K562 (cell line): ENCODE measurements at regions not wholly inside any gene's neighbourhood (a gene's known extent, or its start where the extent isn't known, plus 50 kb on each side); places are given as distances from the start of the nearest gene placed in this dataset.

Experiments
- ATAC-seq: fragments of 200-7000 bp; cut with Tn5 transposase; 3 replicates; pipeline ENCODE4 v1.9.1; 2020; ENCODE audit warnings: moderate library complexity
- BruUV-seq: library from RNA; stranded (reverse); fragments of 400-500 nt; replicated peaks from 2 replicates; lab custom pipeline; 2021; lab: Mats Ljungman, UMichigan
- CTCF ChIA-PET: fragments of 300-600 bp; formaldehyde crosslinking; extraction: SDS; loops from one replicate; lab custom pipeline; 2021; ENCODE audit warnings: low intra/inter-chr PET ratio; lab: Yijun Ruan, JAX
- POLR2A ChIA-PET: fragments of 300-600, 350-650 bp; sonication (Branson Sonifier 250); formaldehyde crosslinking; extraction: SDS; loops from one replicate; lab custom pipeline; 2021; ENCODE audit warnings: antibody characterized with exemption, inconsistent platforms; lab: Yijun Ruan, JAX
- DNase-seq, 4 experiments: peaks; one replicate each; pipeline versions ENCODE4 v3.0.0 to v3.0.0-alpha.2; 2011 to 2018; ENCODE audit warnings: low spot score in 3 of 4, mixed read lengths in 3 of 4; ENCODE audit errors: extremely low read depth in 1 of 4
- FAIRE-seq: peaks from 2 replicates; lab custom pipeline; 2011; peaks lifted over from hg19 to GRCh38; lab: Jason Lieb, UNC
- H2AFZ ChIP-seq: 2 replicates; pipeline ENCODE4 v1.6.0; 2011; ENCODE audit warnings: low read depth, low read length, control low read depth, inconsistent platforms
- H3K27ac ChIP-seq: fragments of 200-600 bp; 3 replicates; pipeline ENCODE4 v1.8.0; 2011; ENCODE audit warnings: low read depth, mild to moderate bottlenecking, control low read depth, inconsistent platforms, low read length, moderate library complexity, mixed read lengths; ENCODE audit errors: extremely low read depth
- H3K27me3 ChIP-seq, 2 experiments: fragments of 300-600 bp in 1 of 2; 2 replicates in 1 of 2; 3 replicates in 1 of 2; pipeline versions ENCODE4 v1.6.0 to v1.8.0; 2011; ENCODE audit warnings: inconsistent platforms in 2 of 2, low read length in 2 of 2, mild to moderate bottlenecking in 1 of 2, mixed read lengths in 1 of 2, moderate library complexity in 1 of 2; ENCODE audit not compliant: control insufficient read depth in 2 of 2, insufficient read depth in 2 of 2
- H3K36me3 ChIP-seq: fragments of 300-600 bp; 3 replicates; pipeline ENCODE4 v1.8.0; 2011; ENCODE audit warnings: mild to moderate bottlenecking, low read length, inconsistent platforms; ENCODE audit not compliant: control insufficient read depth, insufficient read depth
- H3K4me1 ChIP-seq, 2 experiments: fragments of 200-600 bp in 1 of 2; replicated peaks in 1 of 2; 2 replicates in 1 of 2; 3 replicates in 1 of 2; pipeline versions ENCODE4 v1.5.1 to v1.8.0; 2011; ENCODE audit warnings: inconsistent platforms in 2 of 2, low read length in 2 of 2, mild to moderate bottlenecking in 1 of 2, mixed read lengths in 1 of 2, moderate library complexity in 1 of 2; ENCODE audit not compliant: control insufficient read depth in 2 of 2, insufficient read depth in 2 of 2
- H3K4me2 ChIP-seq: 2 replicates; pipeline ENCODE4 v1.6.1; 2011; ENCODE audit warnings: low read length, control low read depth, inconsistent platforms, mixed read lengths; ENCODE audit not compliant: insufficient read depth
- H3K4me3 ChIP-seq: fragments of 200-600 bp; sonication (generic), shearing (Covaris generic); 2 replicates; pipeline ENCODE4 v1.5.1; 2016; ENCODE audit warnings: control low read depth, inconsistent platforms
- H3K79me2 ChIP-seq: fragments of 200-600 bp; 3 replicates; pipeline ENCODE4 v1.8.0; 2011; ENCODE audit warnings: low read length, inconsistent platforms; ENCODE audit not compliant: control insufficient read depth, insufficient read depth
- H3K9ac ChIP-seq, 2 experiments: 2 replicates each; pipeline versions ENCODE4 v1.6.0 to v1.6.1; 2011; ENCODE audit warnings: low read depth in 2 of 2, low read length in 2 of 2, control low read depth in 1 of 2, inconsistent platforms in 1 of 2, mild to moderate bottlenecking in 1 of 2, mixed read lengths in 1 of 2; ENCODE audit not compliant: insufficient read depth in 1 of 2
- H3K9me1 ChIP-seq: one replicate; pipeline ENCODE4 v1.6.0; 2011; ENCODE audit warnings: inconsistent platforms, mild to moderate bottlenecking, low read length, moderate library complexity; ENCODE audit not compliant: control insufficient read depth, insufficient read depth
- H3K9me3 ChIP-seq: replicated peaks from 2 replicates; pipeline ENCODE4 v1.5.1; 2011; ENCODE audit warnings: low read depth, low read length, inconsistent platforms; ENCODE audit not compliant: control insufficient read depth, insufficient read depth
- H4K20me1 ChIP-seq: replicated peaks from 2 replicates; pipeline ENCODE4 v1.6.1; 2011; ENCODE audit warnings: low read length, inconsistent platforms, mixed read lengths; ENCODE audit not compliant: control insufficient read depth, insufficient read depth
- ARHGAP35 ChIP-seq: fragments of 450-650 bp; IDR thresholded peaks from 2 replicates; pipeline ENCODE4 v1.6.1; 2018; ENCODE audit not compliant: partially characterized antibody
- ARNT ChIP-seq, 2 experiments: fragments of 450-650 bp; IDR thresholded peaks; 2 replicates each; pipeline ENCODE4 v1.6.1; 2016; ENCODE audit warnings: mild to moderate bottlenecking in 1 of 2
- BRD4 ChIP-seq: fragments of 200-600 bp; sonication (generic); IDR thresholded peaks from 2 replicates; pipeline ENCODE4 v1.6.1; 2017; ENCODE audit warnings: inconsistent platforms
- HCFC1 ChIP-seq: IDR thresholded peaks from 2 replicates; pipeline ENCODE4 v1.6.1; 2012; ENCODE audit warnings: low read depth, low read length, improper control_type of control experiment
- HNRNPL ChIP-seq: fragments of 200-400 bp; formaldehyde crosslinking; IDR thresholded peaks from 2 replicates; pipeline ENCODE4 v1.6.1; 2017; ENCODE audit warnings: low read depth, mild to moderate bottlenecking, low read length
- MAFG ChIP-seq: fragments of 450-650 bp; conservative IDR thresholded peaks from 2 replicates; pipeline ENCODE4 v1.6.1; 2016; ENCODE audit warnings: missing genetic modification characterization, missing compliant biosample characterization
- YY1 ChIP-seq, 3 experiments: IDR thresholded peaks; 2 replicates each; pipeline ENCODE4 v1.6.1; 2011; ENCODE audit warnings: low read length in 2 of 3, mild to moderate bottlenecking in 2 of 3, moderate library complexity in 2 of 3, borderline replicate concordance in 1 of 3, control low read depth in 1 of 3, low read depth in 1 of 3; ENCODE audit not compliant: insufficient read depth in 3 of 3, insufficient replicate concordance in 2 of 3, control insufficient read depth in 1 of 3, insufficient read length in 1 of 3; ENCODE audit errors: extremely low read depth in 1 of 3
- ZC3H8 ChIP-seq: fragments of 450-650 bp; IDR thresholded peaks from 2 replicates; pipeline ENCODE4 v1.6.1; 2017
- ZNF124 ChIP-seq: sonication (generic); formaldehyde crosslinking; IDR thresholded peaks from 2 replicates; pipeline ENCODE4 v1.8.1; 2022; ENCODE audit warnings: missing genetic modification reagents
- ZNF274 ChIP-seq: IDR thresholded peaks from 2 replicates; pipeline ENCODE4 v1.6.1; 2011; ENCODE audit warnings: low read depth, mild to moderate bottlenecking, low read length, moderate library complexity, borderline replicate concordance
- ZNF408 ChIP-seq: fragments of 250-450 bp; sonication (Bioruptor Pico); IDR thresholded peaks from 2 replicates; pipeline ENCODE4 v1.4.0; 2020; ENCODE audit warnings: low read depth, mild to moderate bottlenecking, moderate library complexity
- WGBS: fragments of 100-300 bp; shearing (Covaris generic); methylation state at CpG from one replicate; pipeline ENCODE4 v1.1.6; 2016; ENCODE audit warnings: low coverage, mixed read lengths; ENCODE audit not compliant: insufficient coverage; ENCODE audit errors: missing lambda C conversion rate; 5-methylcytosine and 5-hydroxymethylcytosine counted together
- in situ Hi-C: fragments of 300-500 bp; cut with MboI; formaldehyde crosslinking; loops from 4 replicates; pipeline ENCODE4 v1.15.0; 2018; ENCODE audit warnings: inconsistent platforms, mixed read lengths
- intact Hi-C: fragments of 100-400 bp; cut with micrococcal nuclease; formaldehyde crosslinking; loops from 2 replicates; pipeline ENCODE4 v1.14.2; 2022
- TF ChIP-seq, protein P1 (sequence below): fragments of 250-450 bp; sonication (Bioruptor Pico); IDR thresholded peaks from 2 replicates; pipeline ENCODE4 v1.4.0; 2020; ENCODE audit warnings: mild to moderate bottlenecking
- TF ChIP-seq, protein P2 (sequence below): fragments of 250-450 bp; sonication (Bioruptor Pico); IDR thresholded peaks from 2 replicates; pipeline ENCODE4 v1.5.0; 2020; ENCODE audit warnings: mild to moderate bottlenecking
- TF ChIP-seq, protein P3 (sequence below): fragments of 450-650 bp; formaldehyde crosslinking; IDR thresholded peaks from 2 replicates; pipeline ENCODE4 v1.4.0; 2022; ENCODE audit warnings: missing genetic modification characterization
- TF ChIP-seq, protein P4 (sequence below): sonication (generic); formaldehyde crosslinking; IDR thresholded peaks from 2 replicates; pipeline ENCODE4 v1.8.0; 2022; ENCODE audit warnings: mild to moderate bottlenecking, missing genetic modification reagents
- TF ChIP-seq, protein P5 (sequence below): fragments of 450-650 bp; formaldehyde crosslinking; IDR thresholded peaks from 2 replicates; pipeline ENCODE4 v1.4.0; 2020; ENCODE audit warnings: mild to moderate bottlenecking, moderate library complexity

DNA sequence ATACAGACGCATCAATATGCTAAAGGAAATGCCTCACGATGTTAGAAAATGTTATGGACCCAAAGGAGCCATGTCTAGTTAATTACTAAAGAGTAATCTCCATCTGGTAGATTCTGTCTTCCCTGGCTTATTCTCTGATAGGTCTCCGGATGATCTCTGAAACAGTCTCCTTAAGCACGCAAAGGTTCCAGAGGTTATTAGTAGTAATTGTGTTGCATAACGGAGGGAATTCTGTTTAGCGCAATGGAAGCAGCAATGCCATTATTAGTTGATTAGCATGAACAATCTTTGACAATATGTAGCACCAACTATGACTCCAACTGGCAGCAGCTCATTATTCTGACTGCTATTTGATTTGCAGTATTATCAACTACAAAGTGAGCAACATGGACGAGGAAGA is 952.5 kb upstream of the SEMA6D start:
- WGBS: 2% methylated on average over 7 of the region's 7 CpGs
- intact Hi-C loops: no loop called here
- TF ChIP-seq YY1 (IDR thresholded peaks at IDR 0.05; ENCODE audit: borderline replicate concordance in 1 of 3, control insufficient read depth in 1 of 3, extremely low read depth in 1 of 3, insufficient read depth in 3 of 3, insufficient read length in 1 of 3, insufficient replicate concordance in 2 of 3, low read depth in 1 of 3, low read length in 2 of 3): no peak
- TF ChIP-seq, protein P1, sequence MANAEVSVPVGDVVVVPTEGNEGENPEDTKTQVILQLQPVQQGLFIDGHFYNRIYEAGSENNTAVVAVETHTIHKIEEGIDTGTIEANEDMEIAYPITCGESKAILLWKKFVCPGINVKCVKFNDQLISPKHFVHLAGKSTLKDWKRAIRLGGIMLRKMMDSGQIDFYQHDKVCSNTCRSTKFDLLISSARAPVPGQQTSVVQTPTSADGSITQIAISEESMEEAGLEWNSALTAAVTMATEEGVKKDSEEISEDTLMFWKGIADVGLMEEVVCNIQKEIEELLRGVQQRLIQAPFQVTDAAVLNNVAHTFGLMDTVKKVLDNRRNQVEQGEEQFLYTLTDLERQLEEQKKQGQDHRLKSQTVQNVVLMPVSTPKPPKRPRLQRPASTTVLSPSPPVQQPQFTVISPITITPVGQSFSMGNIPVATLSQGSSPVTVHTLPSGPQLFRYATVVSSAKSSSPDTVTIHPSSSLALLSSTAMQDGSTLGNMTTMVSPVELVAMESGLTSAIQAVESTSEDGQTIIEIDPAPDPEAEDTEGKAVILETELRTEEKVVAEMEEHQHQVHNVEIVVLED (CRISPR knock-in tag): no peak
- TF ChIP-seq ZNF408 (CRISPR knock-in tag): no peak
- no peak for TF ChIP-seq ZNF124
- TF ChIP-seq, protein P2, sequence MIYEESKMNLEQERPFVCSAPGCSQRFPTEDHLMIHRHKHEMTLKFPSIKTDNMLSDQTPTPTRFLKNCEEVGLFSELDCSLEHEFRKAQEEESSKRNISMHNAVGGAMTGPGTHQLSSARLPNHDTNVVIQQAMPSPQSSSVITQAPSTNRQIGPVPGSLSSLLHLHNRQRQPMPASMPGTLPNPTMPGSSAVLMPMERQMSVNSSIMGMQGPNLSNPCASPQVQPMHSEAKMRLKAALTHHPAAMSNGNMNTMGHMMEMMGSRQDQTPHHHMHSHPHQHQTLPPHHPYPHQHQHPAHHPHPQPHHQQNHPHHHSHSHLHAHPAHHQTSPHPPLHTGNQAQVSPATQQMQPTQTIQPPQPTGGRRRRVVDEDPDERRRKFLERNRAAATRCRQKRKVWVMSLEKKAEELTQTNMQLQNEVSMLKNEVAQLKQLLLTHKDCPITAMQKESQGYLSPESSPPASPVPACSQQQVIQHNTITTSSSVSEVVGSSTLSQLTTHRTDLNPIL (CRISPR knock-in tag): no peak
- TF ChIP-seq, protein P3, sequence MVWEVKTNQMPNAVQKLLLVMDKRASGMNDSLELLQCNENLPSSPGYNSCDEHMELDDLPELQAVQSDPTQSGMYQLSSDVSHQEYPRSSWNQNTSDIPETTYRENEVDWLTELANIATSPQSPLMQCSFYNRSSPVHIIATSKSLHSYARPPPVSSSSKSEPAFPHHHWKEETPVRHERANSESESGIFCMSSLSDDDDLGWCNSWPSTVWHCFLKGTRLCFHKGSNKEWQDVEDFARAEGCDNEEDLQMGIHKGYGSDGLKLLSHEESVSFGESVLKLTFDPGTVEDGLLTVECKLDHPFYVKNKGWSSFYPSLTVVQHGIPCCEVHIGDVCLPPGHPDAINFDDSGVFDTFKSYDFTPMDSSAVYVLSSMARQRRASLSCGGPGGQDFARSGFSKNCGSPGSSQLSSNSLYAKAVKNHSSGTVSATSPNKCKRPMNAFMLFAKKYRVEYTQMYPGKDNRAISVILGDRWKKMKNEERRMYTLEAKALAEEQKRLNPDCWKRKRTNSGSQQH (CRISPR knock-in tag): no peak
- TF ChIP-seq ZC3H8: no peak
- TF ChIP-seq, protein P4, sequence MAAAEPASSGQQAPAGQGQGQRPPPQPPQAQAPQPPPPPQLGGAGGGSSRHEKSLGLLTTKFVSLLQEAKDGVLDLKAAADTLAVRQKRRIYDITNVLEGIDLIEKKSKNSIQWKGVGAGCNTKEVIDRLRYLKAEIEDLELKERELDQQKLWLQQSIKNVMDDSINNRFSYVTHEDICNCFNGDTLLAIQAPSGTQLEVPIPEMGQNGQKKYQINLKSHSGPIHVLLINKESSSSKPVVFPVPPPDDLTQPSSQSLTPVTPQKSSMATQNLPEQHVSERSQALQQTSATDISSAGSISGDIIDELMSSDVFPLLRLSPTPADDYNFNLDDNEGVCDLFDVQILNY (CRISPR knock-in tag): no peak
- TF ChIP-seq BRD4: no peak
- TF ChIP-seq HNRNPL: no peak
- TF ChIP-seq ARNT (IDR thresholded peaks at IDR 0.05): no peak
- no peak for TF ChIP-seq MAFG (tag)
- TF ChIP-seq ARHGAP35: no peak
- TF ChIP-seq HCFC1: no peak
- no peak for TF ChIP-seq ZNF274
- TF ChIP-seq, protein P5, sequence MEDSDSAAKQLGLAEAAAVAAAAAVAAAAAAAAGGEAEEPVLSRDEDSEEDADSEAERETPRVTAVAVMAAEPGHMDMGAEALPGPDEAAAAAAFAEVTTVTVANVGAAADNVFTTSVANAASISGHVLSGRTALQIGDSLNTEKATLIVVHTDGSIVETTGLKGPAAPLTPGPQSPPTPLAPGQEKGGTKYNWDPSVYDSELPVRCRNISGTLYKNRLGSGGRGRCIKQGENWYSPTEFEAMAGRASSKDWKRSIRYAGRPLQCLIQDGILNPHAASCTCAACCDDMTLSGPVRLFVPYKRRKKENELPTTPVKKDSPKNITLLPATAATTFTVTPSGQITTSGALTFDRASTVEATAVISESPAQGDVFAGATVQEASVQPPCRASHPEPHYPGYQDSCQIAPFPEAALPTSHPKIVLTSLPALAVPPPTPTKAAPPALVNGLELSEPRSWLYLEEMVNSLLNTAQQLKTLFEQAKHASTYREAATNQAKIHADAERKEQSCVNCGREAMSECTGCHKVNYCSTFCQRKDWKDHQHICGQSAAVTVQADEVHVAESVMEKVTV (CRISPR knock-in tag): no peak
- Histone ChIP-seq H3K4me2 (no peak overlapping the region), H3K79me2 (no peaks in the 10 kb centered on the region), H3K9me1 (no peaks in the 10 kb centered on the region), H2AFZ (no peak overlapping the region), H3K27me3 (no peaks in the 10 kb centered on the region), H3K4me1 (no peaks in the 10 kb centered on the region), H3K27ac (no peak overlapping the region), H4K20me1 (no peaks in the 10 kb centered on the region), H3K9me3 (no peaks in the 10 kb centered on the region), H3K9ac (no peak overlapping the region), H3K4me3 (no peak overlapping the region), H3K36me3 (no peaks in the 10 kb centered on the region)
- ChIA-PET CTCF (no interaction called here), POLR2A (no interaction called here)
- in situ Hi-C loops: no loop called here
- FAIRE-seq (no peak), ATAC-seq (no peak), DNase-seq (no peak)
- BruUV-seq: no TSS peak
